Transverse colon (tissue), 4 donors: ENCODE measurements at regions not wholly inside any gene's neighbourhood (a gene's known extent, or its start where the extent isn't known, plus 50 kb on each side); places are given as distances from the start of the nearest gene placed in this dataset.
"Not testable (repeated sequence)": the region's sequence is repeated elsewhere in the genome, so short reads cannot be mapped to it uniquely, and the experiment has no call there.

Experiments
- DNase-seq: peaks from one replicate; pipeline ENCODE4 v3.0.0-alpha.2; 2019
- H3K27ac ChIP-seq, 4 donors: fragments of 200-600 bp; sonication (generic); 2 replicates each; pipeline ENCODE4 v1.5.1; 2016 to 2018; ENCODE audit warnings: inconsistent platforms in 4 of 4
- H3K27me3 ChIP-seq: fragments of 200-600 bp; sonication (generic); 2 replicates; pipeline ENCODE4 v1.5.1; 2017; ENCODE audit warnings: inconsistent platforms
- H3K36me3 ChIP-seq, 4 donors: fragments of 200-600 bp; sonication (generic); 2 replicates each; pipeline ENCODE4 v1.5.1; 2017 to 2019; ENCODE audit warnings: inconsistent platforms in 4 of 4
- H3K4me1 ChIP-seq, 4 donors: fragments of 200-600 bp; sonication (generic); 2 replicates each; pipeline ENCODE4 v1.5.1; 2017 to 2020; ENCODE audit warnings: inconsistent platforms in 4 of 4
- H3K4me3 ChIP-seq, 4 donors: fragments of 200-600 bp; sonication (generic); 1 replicate in 1 of 4; 2 replicates in 3 of 4; pipeline versions ENCODE4 v1.5.1 to v1.6.1; 2017 to 2019; ENCODE audit warnings: inconsistent platforms in 4 of 4
- H3K9me3 ChIP-seq, 2 donors: fragments of 200-600 bp; sonication (generic); 2 replicates each; pipeline ENCODE4 v1.5.1; 2017 to 2019; ENCODE audit warnings: inconsistent platforms in 2 of 2
- POLR2A ChIP-seq: fragments of 450-650 bp; IDR thresholded peaks from one replicate; pipeline ENCODE4 v1.6.1; 2016; ENCODE audit warnings: antibody characterized with exemption, mild to moderate bottlenecking, moderate library complexity
- POLR2AphosphoS5 ChIP-seq, 3 donors: sonication (generic); formaldehyde crosslinking; IDR thresholded peaks; one replicate each; pipeline ENCODE4 v1.6.1; 2016; ENCODE audit warnings: antibody characterized with exemption in 3 of 3
- WGBS, 2 donors: methylation state at CpG; one replicate each; pipeline ENCODE4 v1.1.5; 2018; ENCODE audit warnings: low coverage in 1 of 2; 5-methylcytosine and 5-hydroxymethylcytosine counted together
- in situ Hi-C, 4 donors: fragments of 200-750 bp; cut with MboI; loops; one replicate each; pipeline versions ENCODE4 v1.15.0 to v1.15.1; 2017; ENCODE audit warnings: low sequenced_read_pairs in 3 of 4, low pct_ligation_motif_present in 1 of 4, low pct_unique_long_range_greater_than_20kb in 1 of 4
- intact Hi-C: fragments of 100-400 bp; cut with DNase I; formaldehyde crosslinking; loops from one replicate; pipeline ENCODE4 v1.15.1; 2023; ENCODE audit warnings: low total_unique reads
- TF ChIP-seq, protein P1 (sequence below), 5 experiments: fragments of 200-600 bp in 3 of 5; fragments of 450-650 bp in 2 of 5; sonication (generic) in 3 of 5; IDR thresholded peaks; 1 replicate in 2 of 5; 2 replicates in 3 of 5; pipeline ENCODE4 v1.5.1; 2016 to 2017; ENCODE audit warnings: antibody characterized with exemption in 5 of 5, inconsistent platforms in 3 of 5, mild to moderate bottlenecking in 2 of 5, moderate library complexity in 1 of 5

DNA sequence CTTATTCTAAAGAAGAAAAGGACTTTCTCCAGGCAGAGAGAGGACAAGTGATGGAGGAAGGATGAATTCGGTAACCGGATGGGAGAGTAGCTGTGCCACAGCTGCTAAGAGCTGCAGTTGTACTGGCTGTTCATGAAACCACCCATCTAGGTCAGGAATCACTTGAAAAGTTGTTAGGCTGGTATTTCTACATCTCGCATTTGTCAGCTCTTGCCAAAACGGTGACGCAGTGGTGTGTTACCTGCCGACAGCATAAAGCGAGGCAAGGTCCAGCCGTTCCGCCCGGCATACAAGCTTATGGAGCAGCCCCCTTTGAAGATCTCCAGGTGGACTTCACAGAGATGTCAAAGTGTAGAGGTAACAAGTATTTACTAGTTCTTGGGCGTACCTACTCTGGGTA is 87.3 kb upstream of the DEFB108B start:
- 66 to 90% methylated on average over 2 to 11 of the region's 11 CpGs for WGBS, 2 donors
- TF ChIP-seq POLR2A (peak; percentile 56), POLR2AphosphoS5 (IDR thresholded peaks at IDR 0.05) (peak in 2 of 3 donors; percentile 50 to 67)
- H3K27me3 ChIP-seq, H3K36me3 ChIP-seq, in situ Hi-C loops, intact Hi-C loops, H3K9me3 ChIP-seq: not testable (repeated sequence)
- DNase-seq, result peak; percentile 49
- H3K4me3 ChIP-seq, result peak overlapping the region in 3 of 4 donors; percentile 17 to 41 (median 19)
- peak overlapping the region in 3 of 4 donors; percentile 59 to 78 (median 76) for H3K27ac ChIP-seq
- peaks cover 0 to 11% (median 4%) of the 10 kb centered on the region in 4 donors for H3K4me1 ChIP-seq

DNA sequence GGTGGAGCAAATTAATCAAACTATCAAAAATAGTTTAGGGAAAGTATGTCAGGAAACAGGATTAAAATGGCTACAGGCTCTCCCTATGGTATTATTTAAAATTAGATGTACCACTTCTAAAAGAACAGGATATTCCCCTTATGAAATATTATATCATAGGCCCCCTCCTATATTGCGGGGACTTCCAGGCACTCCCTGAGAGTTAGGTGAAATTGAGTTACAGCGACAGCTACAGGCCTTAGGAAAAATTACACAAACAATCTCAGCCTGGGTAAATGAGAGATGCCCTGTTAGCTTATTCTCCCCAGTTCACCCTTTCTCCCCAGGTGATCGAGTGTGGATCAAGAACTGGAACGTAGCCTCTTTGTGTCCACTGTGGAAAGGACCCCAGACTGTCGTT is 86.7 kb upstream of the DEFB108B start:
- Histone ChIP-seq H3K4me1 (peaks cover 0 to 11% (median 4%) of the 10 kb centered on the region in 4 donors), H3K4me3 (peak overlapping the region in 3 of 4 donors; percentile 17 to 41 (median 19)), H3K27ac (peak overlapping the region in 3 of 4 donors; percentile 59 to 78 (median 76))
- 23% methylated on average over 5 of the region's 5 CpGs; no CpG with 5 or more reads in 1 of the 2 donors for WGBS, 2 donors
- intact Hi-C loops, H3K36me3 ChIP-seq, H3K9me3 ChIP-seq, DNase-seq, in situ Hi-C loops, H3K27me3 ChIP-seq: not testable (repeated sequence)
- TF ChIP-seq, protein P1, sequence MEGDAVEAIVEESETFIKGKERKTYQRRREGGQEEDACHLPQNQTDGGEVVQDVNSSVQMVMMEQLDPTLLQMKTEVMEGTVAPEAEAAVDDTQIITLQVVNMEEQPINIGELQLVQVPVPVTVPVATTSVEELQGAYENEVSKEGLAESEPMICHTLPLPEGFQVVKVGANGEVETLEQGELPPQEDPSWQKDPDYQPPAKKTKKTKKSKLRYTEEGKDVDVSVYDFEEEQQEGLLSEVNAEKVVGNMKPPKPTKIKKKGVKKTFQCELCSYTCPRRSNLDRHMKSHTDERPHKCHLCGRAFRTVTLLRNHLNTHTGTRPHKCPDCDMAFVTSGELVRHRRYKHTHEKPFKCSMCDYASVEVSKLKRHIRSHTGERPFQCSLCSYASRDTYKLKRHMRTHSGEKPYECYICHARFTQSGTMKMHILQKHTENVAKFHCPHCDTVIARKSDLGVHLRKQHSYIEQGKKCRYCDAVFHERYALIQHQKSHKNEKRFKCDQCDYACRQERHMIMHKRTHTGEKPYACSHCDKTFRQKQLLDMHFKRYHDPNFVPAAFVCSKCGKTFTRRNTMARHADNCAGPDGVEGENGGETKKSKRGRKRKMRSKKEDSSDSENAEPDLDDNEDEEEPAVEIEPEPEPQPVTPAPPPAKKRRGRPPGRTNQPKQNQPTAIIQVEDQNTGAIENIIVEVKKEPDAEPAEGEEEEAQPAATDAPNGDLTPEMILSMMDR (IDR thresholded peaks at IDR 0.05), result peak; percentile 12 to 64 (median 28)

DNA sequence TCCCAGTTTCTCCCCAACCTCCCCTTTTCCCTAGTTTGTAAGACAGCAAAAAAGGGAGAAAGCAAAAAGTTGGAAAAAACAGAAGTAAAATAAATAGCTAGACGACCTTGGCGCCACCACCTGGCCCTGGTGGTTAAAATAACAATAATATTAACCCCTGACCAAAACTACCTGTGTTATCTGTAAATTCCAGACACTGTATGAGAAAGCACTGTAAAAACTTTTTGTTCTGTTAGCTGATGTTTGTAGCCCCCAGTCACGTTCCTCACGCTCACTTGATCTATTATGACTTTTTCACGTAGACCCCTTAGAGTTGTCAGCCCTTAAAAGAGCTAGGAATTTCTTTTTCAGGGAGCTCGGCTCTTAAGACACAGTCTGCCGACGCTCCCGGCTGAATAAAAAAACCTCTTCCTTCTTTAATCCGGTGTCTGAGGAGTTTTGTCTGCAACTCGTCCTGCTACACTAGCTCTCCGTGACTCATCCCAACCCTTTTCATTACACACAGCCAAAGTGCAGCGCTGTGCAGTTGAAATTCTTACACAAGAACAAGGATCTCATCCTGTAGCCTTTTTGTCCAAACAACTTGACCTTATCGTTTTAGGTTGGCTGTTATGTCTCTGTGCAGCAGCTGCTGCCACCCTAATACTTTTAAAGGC is 83.9 kb upstream of the DEFB108B start:
- in situ Hi-C loops, H3K9me3 ChIP-seq, H3K27me3 ChIP-seq, DNase-seq, H3K36me3 ChIP-seq, H3K4me3 ChIP-seq, intact Hi-C loops: not testable (repeated sequence)
- 12 to 34% methylated on average over 11 to 14 of the region's 14 CpGs for WGBS, 2 donors
- peak overlapping the region in 2 of 4 donors; percentile 44 to 54 for H3K27ac ChIP-seq
- peaks cover 0 to 11% (median 4%) of the 10 kb centered on the region in 4 donors for H3K4me1 ChIP-seq

DNA sequence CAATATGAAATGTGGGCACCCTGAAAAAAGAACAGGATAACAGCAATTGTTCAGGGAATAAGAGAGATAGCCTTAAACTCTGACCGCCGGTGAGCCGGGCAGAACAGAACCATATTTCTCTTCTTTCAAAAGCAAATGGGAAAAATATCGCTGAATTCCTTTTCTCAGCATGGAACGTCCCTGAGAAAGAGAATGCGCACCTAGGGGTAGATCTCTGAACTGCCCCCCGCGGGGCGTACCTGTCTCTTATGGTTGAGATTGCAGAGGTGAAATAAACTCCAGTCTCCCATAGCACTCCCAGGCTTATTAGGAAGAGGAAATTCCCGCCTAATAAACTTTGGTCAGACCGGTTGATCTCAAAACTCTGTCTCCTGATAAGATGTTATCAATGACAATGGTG is 82.1 kb upstream of the DEFB108B start:
- H3K36me3 ChIP-seq, H3K4me1 ChIP-seq: not testable (repeated sequence)

DNA sequence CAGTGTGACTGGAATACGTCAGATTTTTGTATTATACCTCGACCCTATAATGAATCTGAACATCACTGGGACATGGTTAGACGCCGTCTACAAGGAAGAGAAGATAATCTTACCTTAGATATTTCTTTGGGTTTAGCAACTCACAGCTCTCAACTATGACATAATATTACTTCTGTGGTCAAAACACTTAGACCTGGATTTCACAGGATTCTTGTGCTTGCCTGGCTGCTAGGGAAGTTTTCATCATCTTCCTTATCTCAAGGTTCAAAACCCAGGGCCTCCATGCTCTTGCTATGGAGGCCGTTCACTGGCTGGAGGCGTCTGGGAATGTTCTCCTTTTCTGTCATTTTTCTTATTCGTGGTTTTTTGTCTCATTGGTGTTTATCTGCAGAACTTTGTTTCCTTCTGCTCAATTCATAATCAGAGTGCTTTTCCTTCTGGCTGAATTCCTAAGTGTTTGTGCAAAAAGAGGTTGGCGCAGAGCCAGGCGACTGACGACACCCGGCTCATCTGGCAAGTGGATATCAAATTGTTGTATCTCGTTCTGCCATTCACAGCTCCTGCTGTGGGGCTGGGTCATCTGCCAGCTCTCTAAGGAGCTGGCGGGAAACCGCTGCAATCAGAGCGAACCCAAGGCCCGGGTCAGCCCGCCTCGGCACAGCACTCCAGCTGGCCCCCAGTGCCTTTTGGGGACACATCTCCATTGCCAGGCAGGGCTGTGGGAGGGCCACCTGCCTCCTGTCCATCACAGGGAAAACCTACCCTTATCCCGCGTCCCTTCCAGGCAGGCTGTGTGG is 68.1 kb upstream of the DEFB108B start:
- 58 to 82% methylated on average over 4 to 20 of the region's 20 CpGs for WGBS, 2 donors
- H3K4me3 ChIP-seq, H3K27ac ChIP-seq, H3K4me1 ChIP-seq, DNase-seq, H3K36me3 ChIP-seq, intact Hi-C loops, H3K9me3 ChIP-seq, H3K27me3 ChIP-seq, in situ Hi-C loops: not testable (repeated sequence)

More for the DNA sequence above, 82.1 kb upstream of the DEFB108B start:
- H3K9me3 ChIP-seq, H3K4me3 ChIP-seq, intact Hi-C loops, H3K27me3 ChIP-seq, DNase-seq, H3K27ac ChIP-seq, in situ Hi-C loops: not testable (repeated sequence)
- 82 to 85% methylated on average over 10 to 11 of the region's 11 CpGs for WGBS, 2 donors

DNA sequence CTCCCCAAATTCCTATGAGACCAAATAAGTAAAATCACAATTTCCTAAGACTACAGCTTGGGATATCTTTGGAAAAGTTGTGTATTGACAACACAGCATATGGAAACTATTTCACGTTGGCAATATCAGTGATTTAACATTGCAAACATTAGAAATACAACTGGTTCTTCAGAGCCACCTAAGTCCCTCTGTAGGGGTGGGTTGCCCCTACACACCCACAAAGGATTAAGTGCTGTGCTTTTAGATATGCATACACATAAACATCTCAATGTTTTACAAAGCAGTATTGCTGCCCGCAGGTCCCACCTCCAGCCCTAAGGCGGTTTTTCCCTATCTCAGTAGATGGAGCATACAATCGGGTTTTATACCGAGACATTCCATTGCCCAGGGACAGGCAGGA is 66.0 kb upstream of the DEFB108B start:
- DNase-seq, H3K36me3 ChIP-seq, intact Hi-C loops, H3K4me3 ChIP-seq, H3K4me1 ChIP-seq, in situ Hi-C loops, H3K27ac ChIP-seq, H3K27me3 ChIP-seq, H3K9me3 ChIP-seq: not testable (repeated sequence)
- WGBS, 2 donors, result 89% methylated on average over 3 of the region's 5 CpGs; no CpG with 5 or more reads in 1 of the 2 donors

DNA sequence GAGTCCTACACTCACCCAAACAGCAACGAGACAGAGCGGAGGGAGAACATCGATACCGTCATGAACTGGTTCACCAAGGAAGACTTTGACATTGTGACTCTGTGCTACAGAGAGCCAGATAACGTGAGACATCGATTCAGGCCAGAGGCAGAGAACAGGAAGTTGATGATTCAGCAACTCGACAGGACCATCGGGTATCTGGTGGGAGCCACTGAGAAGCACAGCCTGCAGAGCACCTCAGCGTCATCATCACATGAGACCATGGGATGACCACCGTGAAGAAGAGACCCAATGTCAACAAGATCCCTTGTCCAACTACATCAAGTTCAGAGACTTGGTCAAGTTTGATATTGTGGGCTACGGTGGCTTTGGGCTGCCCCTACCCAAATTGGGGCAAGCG is 60.8 kb upstream of the DEFB108B start:
- H3K4me3 ChIP-seq, in situ Hi-C loops, H3K36me3 ChIP-seq, H3K4me1 ChIP-seq, H3K27ac ChIP-seq, intact Hi-C loops, DNase-seq, H3K9me3 ChIP-seq, H3K27me3 ChIP-seq: not testable (repeated sequence)
- 40 to 75% methylated on average over 1 to 12 of the region's 12 CpGs for WGBS, 2 donors
